HG02571 (cell line): ENCODE measurements at regions not wholly inside any gene's neighbourhood (a gene's known extent, or its start where the extent isn't known, plus 50 kb on each side); places are given as distances from the start of the nearest gene placed in this dataset.
"Not testable (repeated sequence)": the region's sequence is repeated elsewhere in the genome, so short reads cannot be mapped to it uniquely, and the experiment has no call there.

Experiments used
- ATAC-seq: cut with Tn5 transposase; IDR thresholded peaks from one replicate; pipeline ENCODE4 v1.9.1; 2021; ENCODE audit warnings: mild to moderate bottlenecking, moderate library complexity; ENCODE audit not compliant: unreplicated experiment

GRCh38 chr16:17032332-17032731, 438.4 kb downstream of the XYLT1 start:
- no peak for ATAC-seq

GRCh38 chr16:17034477-17035252, 436.1 kb downstream of the XYLT1 start:
- no peak for ATAC-seq

GRCh38 chr16:17037499-17037898, 433.3 kb downstream of the XYLT1 start:
- ATAC-seq, result no peak

GRCh38 chr16:17038415-17038814, 432.3 kb downstream of the XYLT1 start:
- no peak for ATAC-seq

GRCh38 chr16:17049109-17049508, 421.7 kb downstream of the XYLT1 start:
- not testable (repeated sequence) for ATAC-seq

- ATAC-seq, result no peak
These were observed 420.3 kb downstream of the XYLT1 start for GRCh38 chr16:17050468-17050867.
